SIG-M5 (cell line): ENCODE measurements at regions not wholly inside any gene's neighbourhood (a gene's known extent, or its start where the extent isn't known, plus 50 kb on each side); places are given as distances from the start of the nearest gene placed in this dataset.

ENCODE experiments used
- DNase-seq: peaks from one replicate; lab custom pipeline; 2025; lab: John Stamatoyannopoulos, UW

DNA sequence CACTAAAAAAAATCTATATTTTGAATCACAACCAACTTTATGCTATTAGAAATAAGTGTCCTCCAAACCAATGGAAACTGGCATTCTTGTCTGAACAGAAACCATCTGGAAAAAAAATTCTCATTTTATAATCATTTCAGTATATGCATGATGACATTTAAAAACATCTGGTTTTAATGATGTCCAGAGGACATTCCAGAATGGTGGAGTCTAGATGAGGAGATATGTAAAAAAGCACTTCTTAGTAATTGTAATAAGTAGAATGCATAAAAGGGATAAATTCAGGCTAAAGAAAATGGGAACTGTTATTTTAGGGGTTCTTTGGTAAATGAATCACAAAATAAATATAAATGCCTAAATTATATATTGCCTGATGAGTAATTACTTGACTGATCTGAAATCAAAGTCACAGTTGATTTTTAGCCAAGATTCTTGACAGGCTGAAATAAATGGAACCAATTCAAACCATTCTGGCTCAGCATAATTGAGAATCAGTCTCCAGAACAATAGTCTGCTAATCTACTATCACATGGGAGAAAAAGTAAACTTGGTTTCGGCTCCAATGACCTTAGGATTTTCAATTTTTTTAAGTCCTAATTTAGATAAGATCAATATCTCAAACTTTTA is 636.6 kb downstream of the FAT4 start:
- no peak for DNase-seq

DNA sequence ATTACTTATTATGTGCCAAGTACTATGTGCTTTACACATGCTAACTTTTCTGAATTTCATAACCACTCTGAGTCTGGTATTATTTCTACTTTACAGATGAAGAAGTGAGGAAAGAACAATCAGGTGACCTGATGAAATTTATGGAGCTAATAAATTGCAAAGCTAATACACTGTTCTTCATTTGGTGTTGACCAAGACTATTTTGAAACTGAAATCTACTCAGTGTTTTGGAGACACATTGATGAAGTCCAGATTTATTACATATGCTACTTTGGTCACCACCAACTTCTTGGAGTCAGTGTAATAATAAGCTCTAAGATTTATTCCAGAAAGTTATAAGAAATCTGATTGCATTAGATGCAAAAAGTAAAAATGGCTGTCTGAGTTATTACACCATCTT is 637.9 kb downstream of the FAT4 start:
- no peak for DNase-seq

DNA sequence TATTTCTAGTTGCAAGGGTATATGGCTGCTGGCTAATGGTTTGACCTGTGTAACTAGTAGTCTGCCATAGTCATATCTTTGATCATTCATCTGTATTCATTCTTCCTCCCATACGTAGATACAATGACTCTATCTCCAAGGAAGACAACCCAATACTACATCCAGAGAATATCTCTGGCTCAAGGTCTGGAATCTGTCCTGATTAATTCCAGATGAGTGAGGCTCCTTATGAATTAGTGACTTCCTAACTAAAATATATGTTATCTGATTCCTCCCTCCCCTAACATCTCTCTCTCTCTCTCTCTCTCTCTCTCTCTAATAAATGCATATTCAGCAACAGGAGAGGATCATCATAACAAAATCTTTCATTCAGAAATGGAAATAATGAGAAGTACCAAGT is 641.5 kb downstream of the FAT4 start:
- DNase-seq, result no peak

DNA sequence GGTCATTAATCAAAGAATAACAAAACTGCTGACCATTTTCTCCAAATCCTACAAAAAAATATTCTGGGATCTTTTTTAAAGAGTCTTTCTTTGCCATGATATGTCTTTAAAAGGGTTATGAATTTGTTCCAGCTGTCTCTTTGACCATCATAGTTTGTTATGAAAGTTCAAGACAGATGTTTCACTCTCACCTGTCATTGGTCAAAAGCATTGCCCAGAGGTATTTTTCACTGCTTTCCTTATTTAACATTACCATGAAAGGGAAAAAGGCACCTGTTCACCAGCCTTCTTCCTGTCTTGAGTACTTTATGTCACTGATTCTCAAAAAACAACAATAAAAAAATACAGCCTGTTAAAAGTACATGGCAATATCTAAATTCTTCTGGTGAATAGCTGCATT is 643.8 kb downstream of the FAT4 start:
- no peak for DNase-seq

DNA sequence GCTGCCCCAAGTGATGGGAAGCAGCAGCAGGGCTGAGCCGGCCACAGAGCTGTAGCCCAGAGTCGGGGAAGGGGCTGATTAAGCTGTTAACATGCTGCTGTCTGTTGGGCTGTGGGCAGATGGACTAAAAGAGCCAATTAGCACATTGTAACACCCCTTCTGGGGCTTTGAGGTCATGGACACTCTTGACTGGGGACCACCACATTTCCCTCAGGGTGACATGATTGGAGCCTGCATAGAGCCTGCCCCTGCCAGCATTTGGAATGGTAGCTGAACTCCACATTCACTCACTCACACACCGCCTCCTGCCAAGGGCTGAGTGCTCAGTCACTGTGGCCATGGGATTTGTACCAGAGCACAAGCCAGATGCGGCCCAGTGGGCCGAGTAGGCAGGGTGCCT is 646.9 kb downstream of the FAT4 start:
- DNase-seq, result no peak

DNA sequence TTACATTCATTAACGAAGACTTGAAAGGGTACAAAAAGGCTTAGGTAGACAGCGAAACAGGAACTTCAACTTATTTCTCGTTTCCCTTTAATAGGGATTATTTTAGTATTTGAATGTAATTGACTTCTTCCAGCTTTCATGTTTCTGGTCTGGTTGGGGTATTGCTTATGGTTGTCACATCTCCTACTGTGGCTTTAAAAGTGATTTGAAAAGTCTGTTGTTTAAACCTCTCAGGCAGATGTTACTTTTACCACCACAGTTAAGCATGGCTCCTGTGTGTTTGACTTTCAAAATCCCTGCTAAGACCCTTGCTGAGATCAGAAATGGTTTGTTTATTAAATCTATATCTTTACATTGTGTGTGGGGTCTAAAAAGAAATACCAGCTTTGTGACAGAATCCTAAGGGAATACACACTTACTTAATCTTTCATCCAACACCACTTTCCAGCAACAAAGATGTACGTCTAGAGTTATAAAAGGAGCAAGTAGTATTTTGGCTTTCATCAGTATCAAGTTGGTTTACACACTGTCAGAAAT is 661.2 kb downstream of the FAT4 start:
- DNase-seq, result no peak

DNA sequence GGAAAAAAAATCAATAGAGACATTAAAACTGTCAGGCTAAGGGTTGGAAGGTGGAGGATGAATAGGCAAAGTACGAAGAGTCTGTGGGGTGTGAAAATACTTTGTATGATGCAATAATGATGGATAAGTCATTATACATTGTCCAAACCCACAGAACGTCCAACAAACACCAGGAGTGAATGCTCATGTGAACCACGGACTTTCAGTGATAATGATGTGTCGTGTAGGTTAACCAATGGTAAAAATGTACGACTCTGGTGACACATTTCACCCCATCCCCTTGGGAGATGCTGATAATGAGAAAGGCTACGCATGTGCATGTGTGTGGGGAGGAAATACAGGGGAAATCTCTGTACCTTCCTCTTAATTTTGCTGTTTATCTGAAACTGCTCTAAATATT is 665.2 kb downstream of the FAT4 start:
- DNase-seq, result no peak

DNA sequence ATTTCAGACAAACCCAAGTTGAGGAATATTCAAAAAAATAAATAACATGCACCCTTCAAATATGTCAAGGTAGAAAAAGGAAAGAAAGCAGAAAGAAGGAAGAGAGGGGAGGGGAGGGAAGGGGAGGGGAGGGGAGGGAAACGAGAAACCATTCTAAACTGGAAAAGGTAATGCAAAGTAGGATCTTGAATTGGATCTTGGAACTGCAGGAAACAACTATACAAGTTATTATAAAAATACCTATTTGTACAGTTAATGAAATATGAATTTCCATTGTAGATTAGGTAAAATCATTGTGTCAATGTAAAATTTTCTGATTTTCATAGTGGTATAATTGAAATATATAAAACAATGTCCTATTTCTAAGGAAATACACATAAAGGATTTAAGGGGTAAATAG is 668.4 kb downstream of the FAT4 start:
- no peak for DNase-seq

DNA sequence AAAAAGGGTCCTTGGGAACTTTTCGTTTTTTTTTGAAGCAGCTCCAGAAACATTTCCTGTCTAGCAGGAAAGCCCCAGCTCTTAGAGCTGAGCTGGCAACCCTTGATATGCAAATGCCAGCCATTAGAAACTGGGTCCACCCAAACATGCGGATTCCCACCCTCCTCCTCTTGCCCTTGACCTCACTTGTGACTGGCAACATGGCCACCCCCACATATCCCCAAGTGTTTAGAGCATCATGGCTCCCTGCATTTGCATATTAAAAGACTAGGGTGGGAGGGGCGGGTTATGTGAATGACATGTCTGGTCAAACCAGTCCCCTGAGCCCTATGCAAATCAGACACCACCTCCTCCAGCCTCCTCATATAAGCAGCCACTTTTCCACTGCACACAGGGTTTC is 671.1 kb downstream of the FAT4 start:
- no peak for DNase-seq

DNA sequence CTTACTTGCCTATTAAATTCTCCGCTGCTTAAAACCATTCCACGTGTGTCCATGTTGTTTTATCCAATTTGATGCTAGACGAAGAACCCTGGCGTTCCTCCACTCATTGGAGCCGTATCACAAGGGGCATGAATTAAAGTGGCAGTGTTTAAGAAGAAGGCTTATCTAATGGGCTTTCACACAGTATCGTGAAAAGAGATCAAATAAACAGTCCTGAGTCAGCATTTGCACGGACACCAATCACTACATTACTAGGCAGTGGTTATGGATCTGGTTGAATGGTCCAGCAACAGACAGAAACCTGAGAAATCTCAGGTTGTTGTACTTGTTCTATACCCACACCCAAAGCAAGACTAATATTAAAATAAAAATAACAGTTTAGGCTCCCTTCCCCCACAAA is 671.6 kb downstream of the FAT4 start:
- no peak for DNase-seq

DNA sequence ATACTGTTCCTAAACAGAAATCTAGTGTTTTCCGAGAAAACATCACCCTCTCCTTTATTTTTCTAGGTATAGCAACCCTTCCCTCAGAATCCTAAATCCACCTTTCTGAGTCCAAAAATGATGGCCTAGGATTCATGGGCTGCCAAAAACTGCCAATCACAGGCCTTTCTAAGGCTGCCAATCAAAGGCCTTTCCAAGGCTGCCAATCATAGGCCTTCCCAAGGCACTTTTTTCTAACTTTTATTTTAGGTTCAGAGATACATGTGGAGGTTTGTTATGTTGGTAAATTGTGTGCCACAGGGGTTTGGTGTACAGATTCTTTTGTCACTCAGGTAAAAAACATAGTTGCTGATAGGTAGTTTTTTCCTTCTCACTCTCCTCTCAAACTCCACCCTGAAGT is 673.7 kb downstream of the FAT4 start:
- DNase-seq, result no peak

DNA sequence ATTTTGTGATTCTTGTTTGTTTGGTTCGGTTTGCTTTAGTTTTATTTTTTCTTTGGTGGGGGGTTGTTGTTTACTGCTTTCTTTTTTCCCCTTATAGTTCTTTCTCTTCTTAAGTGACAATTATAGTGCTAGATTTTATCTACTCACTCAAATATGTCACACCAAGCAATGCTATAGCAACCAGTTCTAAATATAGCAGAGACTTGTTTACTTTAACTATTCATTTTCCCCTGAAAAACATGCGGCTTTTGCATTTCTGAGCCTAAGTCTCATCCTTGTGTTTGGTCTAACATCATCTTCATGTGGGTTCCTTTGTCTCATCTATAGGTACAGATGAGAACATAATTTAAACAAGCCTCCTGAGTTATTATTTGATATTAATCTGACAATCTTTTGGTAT is 676.6 kb downstream of the FAT4 start:
- no peak for DNase-seq

DNA sequence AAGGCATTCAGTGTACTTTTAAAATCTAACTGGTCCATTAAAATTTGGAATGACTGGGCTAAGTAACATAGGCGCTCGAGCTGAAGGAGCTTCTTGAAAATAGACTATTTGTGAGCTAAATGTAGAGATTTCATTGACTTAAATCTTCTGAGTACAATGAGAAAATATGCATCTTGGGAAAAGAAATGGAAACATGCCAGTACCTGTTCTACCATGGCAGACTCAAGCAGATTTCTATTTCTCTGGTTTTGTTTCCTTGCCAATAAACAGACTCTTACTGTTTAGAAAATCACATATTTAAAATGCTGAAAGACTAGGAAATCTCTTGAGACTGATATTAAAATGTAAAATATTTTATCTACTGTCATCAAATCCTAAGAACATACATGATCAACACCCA is 678.1 kb downstream of the FAT4 start:
- DNase-seq, result no peak

DNA sequence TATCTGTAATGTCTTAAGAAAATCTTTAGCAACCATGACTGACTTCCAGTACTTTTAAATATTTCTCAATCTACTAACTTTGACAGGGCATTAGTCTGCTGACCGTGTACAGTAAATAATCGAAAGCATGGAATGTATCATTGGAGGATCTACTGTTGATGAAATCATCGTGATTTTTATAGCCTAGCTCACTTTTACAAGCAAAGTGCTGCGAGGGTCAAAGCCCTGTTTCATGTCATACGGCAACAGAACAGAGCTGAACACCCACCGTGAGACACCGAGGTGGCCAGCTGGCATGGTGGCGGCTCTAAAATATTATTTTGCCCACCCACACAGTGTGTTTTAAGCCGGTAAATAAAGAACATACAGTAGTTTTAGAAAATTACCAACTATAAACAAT is 679.3 kb downstream of the FAT4 start:
- no peak for DNase-seq

DNA sequence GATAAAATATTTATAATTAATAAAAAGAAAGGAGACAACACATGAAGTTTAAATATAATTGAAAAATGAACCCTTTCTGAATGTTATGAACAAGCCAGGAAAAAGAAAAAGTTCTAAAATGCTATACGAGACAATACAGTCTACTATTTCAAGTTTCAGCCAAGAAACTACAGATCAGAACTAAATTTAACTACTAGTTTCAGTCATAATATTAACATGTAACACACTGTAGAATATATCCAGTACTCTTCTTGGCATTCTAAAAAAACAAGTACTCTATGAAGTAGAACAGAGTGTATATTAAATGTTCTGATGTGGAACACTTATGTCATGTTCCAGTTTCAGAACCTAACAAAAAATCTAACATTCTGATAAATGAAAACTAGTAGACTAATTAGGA is 679.7 kb downstream of the FAT4 start:
- no peak for DNase-seq

DNA sequence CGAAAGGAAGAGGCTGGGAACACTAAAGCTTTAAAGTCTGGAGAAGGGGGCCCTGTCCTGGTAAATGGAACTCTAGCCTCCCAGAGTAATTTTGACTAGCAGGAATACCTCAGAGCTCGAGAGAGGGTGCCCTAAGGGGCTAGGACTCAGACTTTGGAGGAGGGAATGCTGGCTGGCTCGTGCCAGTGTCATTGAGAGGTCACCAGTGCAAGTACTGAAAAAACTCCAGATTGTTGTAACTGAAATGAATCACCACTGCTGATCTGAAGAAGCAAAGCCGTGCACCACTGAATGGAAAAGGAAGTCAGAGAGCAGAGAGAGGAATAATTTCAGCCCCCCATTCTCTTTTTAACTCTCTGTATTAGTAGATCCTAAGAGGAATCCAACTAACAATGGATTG is 690.2 kb downstream of the FAT4 start:
- no peak for DNase-seq

DNA sequence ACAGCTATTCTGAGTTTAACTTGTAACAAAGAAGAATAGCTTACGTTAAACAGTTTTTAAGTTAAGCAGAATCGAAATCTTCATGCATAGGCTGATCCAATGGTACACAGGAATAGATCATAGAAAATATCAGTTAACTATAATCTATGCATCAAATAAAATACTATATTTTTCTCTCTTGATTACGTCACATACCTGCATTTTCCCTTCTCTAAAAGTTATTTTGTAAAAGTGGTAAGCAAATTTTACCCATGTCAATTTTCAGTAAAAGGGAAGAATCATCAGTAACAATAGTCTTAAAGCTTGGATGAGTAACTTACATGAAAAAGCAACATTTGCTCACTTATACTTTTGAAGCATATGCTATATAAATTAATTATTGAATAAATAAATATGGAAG is 692.4 kb downstream of the FAT4 start:
- DNase-seq, result no peak

DNA sequence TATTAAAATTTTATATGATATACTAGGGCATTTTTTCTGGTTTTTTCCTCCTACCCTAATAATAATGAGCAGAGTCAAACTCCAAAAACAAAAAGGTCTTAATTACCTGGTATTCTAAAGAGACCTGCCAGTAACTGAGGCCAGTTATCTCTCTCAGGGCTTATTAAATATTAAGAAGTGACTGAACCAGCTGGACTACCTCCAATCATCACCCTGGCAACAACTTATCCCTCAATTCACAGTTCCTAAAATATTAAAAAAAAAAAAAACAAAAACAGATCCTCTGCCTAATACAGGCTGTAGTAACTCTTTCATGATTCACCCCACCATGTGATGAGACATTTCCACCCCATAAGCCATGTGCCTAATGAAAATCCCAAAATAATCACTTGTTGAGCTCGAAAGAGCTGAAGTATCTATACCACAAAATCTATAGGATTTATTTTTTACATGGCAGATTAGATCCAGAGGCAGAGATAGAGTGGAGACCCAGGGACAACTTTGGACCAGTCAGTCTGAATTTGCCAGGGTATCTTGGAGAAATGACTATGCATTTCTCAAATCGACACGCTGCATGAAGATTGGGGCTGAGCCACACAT is 698.0 kb downstream of the FAT4 start:
- no peak for DNase-seq

DNA sequence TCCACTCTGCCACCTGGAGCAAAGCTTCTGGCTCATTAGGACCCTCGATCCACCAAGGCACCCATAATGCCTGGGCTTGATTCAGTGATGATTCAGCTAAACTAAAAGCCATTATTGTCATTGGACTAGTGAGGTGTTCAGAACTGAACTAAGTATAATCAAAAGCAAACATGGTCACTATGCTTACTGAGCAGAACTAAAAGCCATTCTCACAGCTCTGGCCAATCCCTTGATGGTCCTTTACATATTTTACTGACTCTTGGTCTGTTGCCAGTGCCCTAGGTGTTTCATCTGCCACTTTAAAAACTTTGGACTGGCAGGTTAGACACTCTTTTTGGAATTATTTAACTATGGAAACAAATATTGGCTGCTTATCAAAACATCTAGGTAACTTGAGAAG is 703.5 kb downstream of the FAT4 start:
- no peak for DNase-seq

DNA sequence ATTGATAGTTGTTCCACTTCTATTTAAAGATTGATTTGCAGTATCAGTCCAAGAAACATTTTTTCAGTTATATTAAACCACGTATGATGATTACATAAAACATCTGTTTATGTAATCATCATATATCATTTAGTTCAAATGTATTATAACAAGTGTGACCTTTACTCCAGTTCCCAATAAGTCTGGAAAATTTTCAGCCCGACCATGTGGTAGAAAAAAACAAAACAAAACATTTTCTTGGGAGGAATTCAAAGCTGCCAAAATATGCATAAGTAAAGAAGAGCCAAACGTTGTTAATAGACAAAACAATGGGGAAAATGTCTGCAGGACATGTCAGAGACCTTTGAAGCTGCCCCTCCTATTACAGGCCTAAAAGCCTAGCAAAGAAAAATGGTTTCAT is 709.1 kb downstream of the FAT4 start:
- no peak for DNase-seq

DNA sequence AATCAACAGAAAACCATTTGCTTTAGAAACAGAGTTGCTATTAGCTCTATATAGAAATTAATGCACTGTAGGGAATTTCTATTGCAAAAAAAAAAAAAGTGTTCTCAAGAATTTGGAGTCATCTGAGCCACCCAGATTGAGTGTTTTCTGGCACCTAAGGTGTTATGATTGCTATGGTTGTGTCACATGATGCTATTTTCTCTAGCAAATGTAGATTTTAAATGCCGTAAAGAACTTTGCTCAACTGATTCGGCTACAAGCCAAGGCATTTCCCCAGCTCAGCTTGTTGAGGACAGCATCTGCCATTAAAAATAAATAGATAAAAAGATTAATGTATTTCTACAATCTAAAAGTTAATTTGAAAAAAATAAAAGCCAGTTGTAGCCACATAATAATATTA is 712.8 kb downstream of the FAT4 start:
- no peak for DNase-seq

DNA sequence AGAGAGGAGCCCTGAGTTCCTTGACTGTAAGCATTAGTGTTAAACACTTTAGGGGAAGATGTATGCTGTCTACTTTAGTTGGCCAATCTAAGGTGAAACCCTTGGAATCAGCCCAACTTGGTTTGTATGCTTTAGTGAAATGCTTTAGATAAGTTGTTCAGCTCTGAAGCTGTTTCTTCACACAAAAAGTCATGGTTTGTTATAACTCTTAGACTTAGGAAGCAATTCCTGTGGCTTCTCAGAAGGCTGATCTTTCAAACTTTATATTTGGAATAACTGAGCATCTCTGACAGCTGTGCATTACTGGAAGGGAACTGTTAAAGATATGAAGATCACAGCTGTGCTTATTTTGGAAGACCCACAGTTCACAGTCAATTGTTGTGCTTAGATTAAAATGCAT is 714.1 kb downstream of the FAT4 start:
- no peak for DNase-seq

DNA sequence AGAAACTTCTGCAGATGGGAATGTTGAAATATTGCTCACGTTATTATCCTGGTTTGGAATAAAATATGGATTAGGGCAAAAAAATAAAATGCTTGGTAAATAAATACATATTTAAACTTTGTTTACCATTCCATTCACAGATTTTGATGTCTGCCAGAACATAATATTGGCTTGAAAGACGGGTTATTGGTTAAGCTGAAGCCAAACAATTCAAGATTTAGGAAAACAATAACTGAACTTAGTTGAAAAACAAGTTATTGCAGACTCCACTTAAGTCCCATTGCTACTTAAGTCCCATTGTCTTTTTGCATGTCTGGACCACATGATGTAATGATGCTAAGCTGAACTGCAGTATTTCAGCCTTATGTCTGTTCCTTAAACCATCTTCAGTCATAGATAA is 722.5 kb downstream of the FAT4 start:
- DNase-seq, result no peak

DNA sequence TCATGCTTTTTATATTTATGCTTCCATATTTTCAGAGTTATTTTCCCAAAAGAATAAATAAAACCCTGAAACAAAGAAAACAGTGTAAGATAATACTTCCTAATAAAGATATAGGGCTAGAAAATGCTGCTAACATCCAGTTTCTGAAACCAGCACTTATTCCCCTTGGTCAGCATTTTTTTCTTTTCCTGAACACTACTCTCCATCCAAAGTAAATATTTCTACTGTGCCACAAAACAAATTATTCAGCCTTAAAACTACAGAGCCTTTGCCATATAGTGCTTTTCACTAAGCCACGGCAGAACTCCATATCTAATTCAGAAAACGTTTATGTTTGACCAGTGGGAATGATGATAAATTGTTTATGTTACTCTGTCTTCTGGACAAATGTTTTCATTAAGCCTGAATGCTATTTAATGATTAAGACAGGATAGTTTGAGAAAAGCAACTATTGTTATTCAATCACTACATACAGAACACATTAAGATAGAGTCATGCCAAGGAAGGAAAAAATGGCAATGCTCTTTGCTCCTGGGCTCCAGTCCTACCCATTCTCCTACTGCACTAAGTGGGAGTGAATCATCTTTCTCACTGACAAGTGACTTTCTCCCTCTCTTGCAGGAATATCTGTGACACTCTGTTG is 723.9 kb downstream of the FAT4 start:
- no peak for DNase-seq
